Stimulated activated CD4-positive, alpha-beta T cell treated with anti-CD3 and anti-CD28 coated beads, Interleukin-1b, Interleukin-23, amount 100 ng/mL, for 24 hours (primary cell): ENCODE measurements at regions not wholly inside any gene's neighbourhood (a gene's known extent, or its start where the extent isn't known, plus 50 kb on each side); places are given as distances from the start of the nearest gene placed in this dataset.
"Not testable (repeated sequence)": the region's sequence is repeated elsewhere in the genome, so short reads cannot be mapped to it uniquely, and the experiment has no call there.

Source experiments
- DNase-seq, 4 experiments: peaks; one replicate each; pipeline ENCODE4 v3.0.0-alpha.2; 2020; ENCODE audit warnings: low read depth in 4 of 4, low spot score in 1 of 4

DNA sequence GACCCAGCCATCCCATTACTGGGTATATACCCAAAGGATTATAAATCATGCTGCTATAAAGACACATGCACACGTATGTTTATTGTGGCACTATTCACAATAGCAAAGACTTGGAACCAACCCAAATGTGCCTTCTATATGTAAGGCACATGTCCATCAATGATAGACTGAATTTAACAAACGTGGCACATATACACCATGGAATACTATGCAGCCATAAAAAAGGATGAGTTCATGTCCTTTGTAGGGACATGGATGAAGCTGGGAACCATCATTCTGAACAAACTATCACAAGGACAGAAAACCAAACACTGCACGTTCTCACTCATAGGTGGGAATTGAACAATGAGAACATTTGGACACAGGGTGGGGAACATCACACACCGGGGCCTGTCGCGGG is 92.1 kb downstream of the TRIM27 start:
- DNase-seq, result not testable (repeated sequence)

DNA sequence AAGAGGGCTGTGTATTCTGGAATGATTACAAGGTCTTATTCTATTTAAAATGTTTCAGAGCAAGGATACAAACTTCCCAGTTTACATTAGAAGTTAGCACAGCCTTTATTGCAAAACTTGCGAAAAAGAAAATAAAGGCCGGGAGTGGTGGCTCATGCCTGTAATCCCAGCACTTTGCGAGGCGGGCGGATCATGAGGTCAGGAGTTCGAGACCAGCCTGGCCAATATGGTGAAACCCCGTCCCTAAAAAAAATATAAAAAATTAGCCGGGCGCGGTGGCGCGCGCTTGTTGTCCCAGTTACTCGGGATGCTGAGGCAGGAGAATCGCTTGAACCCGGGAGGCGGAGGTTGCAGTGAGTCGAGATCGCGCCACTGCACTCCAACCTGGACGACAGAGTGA is 87.1 kb downstream of the TRIM27 start:
- not testable (repeated sequence) for DNase-seq

DNA sequence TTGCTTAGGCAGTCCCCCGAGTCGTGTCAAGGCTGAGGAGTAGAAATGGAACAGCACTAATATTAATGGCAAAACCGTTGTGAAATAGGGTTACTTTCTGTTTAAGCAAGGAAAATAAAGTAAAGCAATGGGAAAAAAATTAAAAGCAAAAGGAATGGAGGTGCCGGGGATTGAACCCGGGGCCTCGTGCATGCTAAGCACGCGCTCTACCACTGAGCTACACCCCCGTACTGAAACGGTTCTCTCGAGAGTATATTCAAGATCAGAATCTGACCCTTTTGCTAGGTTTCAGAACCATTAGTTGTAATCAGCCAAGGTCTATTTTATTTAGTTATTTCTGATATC is 85.5 kb downstream of the TRIM27 start:
- DNase-seq, result peak; percentile 34 to 62 (median 44)

DNA sequence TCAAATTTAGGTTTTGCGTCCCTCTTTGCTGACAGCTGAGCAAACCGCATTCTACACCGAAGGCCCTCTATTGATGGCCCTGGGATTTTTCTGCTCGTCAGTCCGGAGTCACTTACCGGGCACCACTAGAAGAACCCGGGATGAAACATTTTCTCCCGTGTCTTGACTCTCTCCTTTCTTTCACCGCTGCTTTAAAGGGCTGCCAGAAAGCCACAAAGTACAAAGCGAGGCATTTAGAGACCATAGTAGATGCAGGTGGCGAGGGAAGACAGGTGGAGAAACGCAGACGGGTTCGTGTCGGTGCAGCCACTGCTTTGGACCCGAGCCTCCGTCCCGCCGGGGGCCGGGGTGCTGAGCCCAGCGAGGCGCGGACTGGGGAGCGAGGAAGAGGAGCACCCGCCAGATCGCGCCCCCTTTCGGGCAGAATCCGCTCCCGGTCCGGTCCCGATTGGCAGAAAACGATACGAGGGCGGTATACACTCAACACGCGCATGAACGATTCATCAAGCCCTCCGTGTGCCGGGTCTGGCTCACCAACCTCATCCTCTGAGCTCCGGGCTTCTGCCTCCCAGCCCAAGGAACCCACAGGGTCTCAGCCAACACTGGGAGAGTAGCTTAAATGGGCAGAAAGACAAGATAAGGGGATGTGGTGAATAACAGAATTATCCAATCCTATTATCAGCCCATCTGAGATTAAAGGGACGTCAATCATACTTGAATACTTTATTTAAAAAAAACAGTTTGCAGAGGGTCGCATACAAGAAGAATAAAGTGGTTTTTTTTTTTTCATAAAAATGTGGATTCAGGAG is 84.9 kb downstream of the TRIM27 start:
- peak; percentile 74 to 89 (median 84) for DNase-seq

DNA sequence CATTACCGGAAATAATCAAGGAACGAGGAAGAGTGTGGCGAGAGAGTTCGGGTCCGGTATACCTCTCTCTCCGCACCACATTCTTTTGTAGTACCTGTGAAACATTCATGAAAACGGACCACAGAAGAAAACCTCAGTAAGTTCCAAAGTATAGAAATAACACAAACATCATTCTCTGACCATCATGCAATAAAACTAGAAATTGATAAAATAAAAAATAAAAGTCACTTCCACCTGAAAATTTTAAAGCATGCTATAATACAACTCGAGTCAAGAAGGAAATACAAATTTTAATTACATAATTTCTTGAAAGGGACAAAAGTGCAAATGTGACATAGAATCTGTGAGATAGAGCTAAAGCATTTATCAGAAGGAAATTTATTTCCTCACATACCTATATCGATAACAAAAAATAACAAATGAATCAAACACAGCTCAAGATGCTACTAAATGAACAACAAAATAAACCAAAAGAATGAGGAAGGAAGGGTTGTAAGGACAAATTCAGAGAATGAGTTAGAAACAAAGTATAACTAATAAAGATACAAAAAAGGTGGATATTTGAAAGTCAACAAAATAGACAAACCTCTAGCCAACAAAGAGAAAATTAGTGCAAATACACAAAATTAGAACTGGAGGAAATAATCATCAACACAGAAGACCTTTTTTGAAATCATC is 84.2 kb downstream of the TRIM27 start:
- no peak for DNase-seq

DNA sequence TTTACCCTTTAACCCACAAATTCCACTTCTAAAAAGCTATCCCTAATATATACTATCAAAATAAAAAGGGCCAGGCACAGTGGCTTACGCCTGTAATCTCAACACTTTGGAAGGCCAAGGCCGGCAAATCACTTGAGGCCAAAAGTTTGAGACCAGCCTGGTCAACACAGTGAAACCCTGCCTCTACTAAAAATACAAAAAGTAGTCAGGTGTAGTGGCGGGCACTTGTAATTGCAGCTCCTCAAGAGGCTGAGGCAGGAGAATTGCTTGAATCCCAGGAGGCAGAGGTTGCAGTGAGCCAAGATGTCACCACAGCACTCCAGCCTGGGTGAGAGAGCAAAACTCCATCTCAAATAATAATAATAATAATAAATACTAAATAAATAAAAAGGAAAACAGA is 82.5 kb downstream of the TRIM27 start:
- DNase-seq, result no peak

DNA sequence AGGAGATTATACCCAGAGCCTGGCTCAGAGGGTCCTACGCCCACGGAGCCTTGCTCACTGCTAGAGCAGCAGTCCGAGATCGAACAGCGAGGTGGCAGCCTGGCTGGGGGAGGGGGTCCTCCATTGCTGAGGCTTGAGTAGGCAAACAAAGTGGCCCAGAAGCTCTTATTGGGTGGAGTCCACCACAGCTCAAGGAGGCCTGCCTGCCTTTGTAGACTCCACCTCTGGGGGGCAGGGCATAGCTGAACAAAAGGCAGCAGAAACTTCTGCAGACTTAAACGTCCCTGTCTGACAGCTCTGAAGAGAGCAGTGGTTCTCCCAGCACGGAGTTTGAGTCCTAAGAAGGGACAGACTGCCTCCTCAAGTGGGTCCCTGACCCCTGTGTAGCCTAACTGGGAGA is 75.0 kb downstream of the TRIM27 start:
- not testable (repeated sequence) for DNase-seq
